ENCODE measurements at regions not wholly inside any gene's neighbourhood (a gene's known extent, or its start where the extent isn't known, plus 50 kb on each side); places are given as distances from the start of the nearest gene placed in this dataset.
"Not testable (repeated sequence)": the region's sequence is repeated elsewhere in the genome, so short reads cannot be mapped to it uniquely, and the experiment has no call there.

DNA sequence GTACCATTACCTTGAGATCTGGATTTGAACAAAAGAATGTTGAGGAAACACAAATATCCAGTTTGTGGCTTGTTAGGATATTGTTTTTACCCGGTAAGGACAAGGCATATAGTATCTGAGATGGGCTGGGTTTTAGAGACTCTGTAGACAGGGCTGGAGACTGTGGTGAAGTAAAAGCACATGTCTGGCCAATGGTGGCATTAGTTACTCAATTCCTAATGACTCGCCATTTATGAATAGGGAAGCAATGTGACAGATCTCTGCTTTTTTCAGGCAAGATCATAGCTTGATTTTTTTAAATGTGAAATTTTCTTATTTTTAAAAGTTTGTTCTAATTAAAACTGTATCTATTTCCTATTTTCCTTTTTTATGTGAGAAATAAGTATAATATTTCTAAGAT lies 371.1 kb upstream of the SPRY2 start:
- H3K9me3 ChIP-seq (ENCODE audit: control insufficient read depth in 2 of 2, low read length in 2 of 2): no peaks in the 10 kb centered on the region
- no peak overlapping the region for H3K4me3 ChIP-seq (ENCODE audit: low read length in 2 of 2)
- no peak overlapping the region for H3K9ac ChIP-seq (ENCODE audit: low read depth in 1 of 2, low read length in 2 of 2)
- H3K4me1 ChIP-seq (ENCODE audit: control insufficient read depth in 2 of 2, insufficient read depth in 2 of 2, low read length in 2 of 2): no peaks in the 10 kb centered on the region
- no peak overlapping the region for H3K27ac ChIP-seq (ENCODE audit: low read depth in 2 of 2, low read length in 2 of 2)
- no peaks in the 10 kb centered on the region for H3K27me3 ChIP-seq (ENCODE audit: control insufficient read depth in 2 of 2, insufficient read depth in 2 of 2, low read length in 2 of 2)
- no peaks in the 10 kb centered on the region for H3K36me3 ChIP-seq (ENCODE audit: control insufficient read depth in 2 of 2, insufficient read depth in 2 of 2, low read length in 2 of 2)

- Histone ChIP-seq H3K27ac (ENCODE audit: low read depth in 2 of 2, low read length in 2 of 2) (no peak overlapping the region), H3K36me3 (ENCODE audit: control insufficient read depth in 2 of 2, insufficient read depth in 2 of 2, low read length in 2 of 2) (no peaks in the 10 kb centered on the region), H3K4me3 (ENCODE audit: low read length in 2 of 2) (no peak overlapping the region), H3K27me3 (ENCODE audit: control insufficient read depth in 2 of 2, insufficient read depth in 2 of 2, low read length in 2 of 2) (no peaks in the 10 kb centered on the region), H3K9ac (ENCODE audit: low read depth in 1 of 2, low read length in 2 of 2) (no peak overlapping the region), H3K9me3 (ENCODE audit: control insufficient read depth in 2 of 2, low read length in 2 of 2) (no peaks in the 10 kb centered on the region), H3K4me1 (ENCODE audit: control insufficient read depth in 2 of 2, insufficient read depth in 2 of 2, low read length in 2 of 2) (no peaks in the 10 kb centered on the region)
These were observed 367.9 kb upstream of the SPRY2 start for GRCh38 chr13:80708791-80709190.

- Histone ChIP-seq H3K36me3 (ENCODE audit: control insufficient read depth in 2 of 2, insufficient read depth in 2 of 2, low read length in 2 of 2) (no peaks in the 10 kb centered on the region), H3K4me1 (ENCODE audit: control insufficient read depth in 2 of 2, insufficient read depth in 2 of 2, low read length in 2 of 2) (no peaks in the 10 kb centered on the region), H3K9ac (ENCODE audit: low read depth in 1 of 2, low read length in 2 of 2) (no peak overlapping the region), H3K4me3 (ENCODE audit: low read length in 2 of 2) (no peak overlapping the region), H3K27me3 (ENCODE audit: control insufficient read depth in 2 of 2, insufficient read depth in 2 of 2, low read length in 2 of 2) (no peaks in the 10 kb centered on the region), H3K27ac (ENCODE audit: low read depth in 2 of 2, low read length in 2 of 2) (no peak overlapping the region), H3K9me3 (ENCODE audit: control insufficient read depth in 2 of 2, low read length in 2 of 2) (no peaks in the 10 kb centered on the region)
These were observed 366.4 kb upstream of the SPRY2 start for GRCh38 chr13:80707000-80707983.

- Histone ChIP-seq H3K9me3 (ENCODE audit: control insufficient read depth in 2 of 2, low read length in 2 of 2) (no peaks in the 10 kb centered on the region), H3K4me1 (ENCODE audit: control insufficient read depth in 2 of 2, insufficient read depth in 2 of 2, low read length in 2 of 2) (no peaks in the 10 kb centered on the region), H3K27ac (ENCODE audit: low read depth in 2 of 2, low read length in 2 of 2) (no peak overlapping the region), H3K9ac (ENCODE audit: low read depth in 1 of 2, low read length in 2 of 2) (no peak overlapping the region), H3K27me3 (ENCODE audit: control insufficient read depth in 2 of 2, insufficient read depth in 2 of 2, low read length in 2 of 2) (no peaks in the 10 kb centered on the region), H3K36me3 (ENCODE audit: control insufficient read depth in 2 of 2, insufficient read depth in 2 of 2, low read length in 2 of 2) (no peaks in the 10 kb centered on the region), H3K4me3 (ENCODE audit: low read length in 2 of 2) (no peak overlapping the region)
These were observed 365.2 kb upstream of the SPRY2 start for GRCh38 chr13:80706164-80706471.

GRCh38 chr13:80705371-80706163 lies 364.6 kb upstream of the SPRY2 start:
- Histone ChIP-seq H3K36me3 (ENCODE audit: control insufficient read depth in 2 of 2, insufficient read depth in 2 of 2, low read length in 2 of 2) (no peaks in the 10 kb centered on the region), H3K9ac (ENCODE audit: low read depth in 1 of 2, low read length in 2 of 2) (no peak overlapping the region), H3K4me3 (ENCODE audit: low read length in 2 of 2) (no peak overlapping the region), H3K27ac (ENCODE audit: low read depth in 2 of 2, low read length in 2 of 2) (no peak overlapping the region), H3K4me1 (ENCODE audit: control insufficient read depth in 2 of 2, insufficient read depth in 2 of 2, low read length in 2 of 2) (no peaks in the 10 kb centered on the region), H3K27me3 (ENCODE audit: control insufficient read depth in 2 of 2, insufficient read depth in 2 of 2, low read length in 2 of 2) (no peaks in the 10 kb centered on the region), H3K9me3 (ENCODE audit: control insufficient read depth in 2 of 2, low read length in 2 of 2) (no peaks in the 10 kb centered on the region)

- H3K4me3 ChIP-seq (ENCODE audit: low read length in 2 of 2): no peak overlapping the region
- H3K27me3 ChIP-seq (ENCODE audit: control insufficient read depth in 2 of 2, insufficient read depth in 2 of 2, low read length in 2 of 2): no peaks in the 10 kb centered on the region
- no peaks in the 10 kb centered on the region for H3K36me3 ChIP-seq (ENCODE audit: control insufficient read depth in 2 of 2, insufficient read depth in 2 of 2, low read length in 2 of 2)
- H3K9ac ChIP-seq (ENCODE audit: low read depth in 1 of 2, low read length in 2 of 2): no peak overlapping the region
- no peaks in the 10 kb centered on the region for H3K9me3 ChIP-seq (ENCODE audit: control insufficient read depth in 2 of 2, low read length in 2 of 2)
- no peaks in the 10 kb centered on the region for H3K4me1 ChIP-seq (ENCODE audit: control insufficient read depth in 2 of 2, insufficient read depth in 2 of 2, low read length in 2 of 2)
- H3K27ac ChIP-seq (ENCODE audit: low read depth in 2 of 2, low read length in 2 of 2): no peak overlapping the region
These were observed 363.4 kb upstream of the SPRY2 start for GRCh38 chr13:80704369-80704768.

- Histone ChIP-seq H3K27me3 (ENCODE audit: control insufficient read depth in 2 of 2, insufficient read depth in 2 of 2, low read length in 2 of 2) (no peaks in the 10 kb centered on the region), H3K4me3 (ENCODE audit: low read length in 2 of 2) (no peak overlapping the region), H3K27ac (ENCODE audit: low read depth in 2 of 2, low read length in 2 of 2) (no peak overlapping the region), H3K9ac (ENCODE audit: low read depth in 1 of 2, low read length in 2 of 2) (no peak overlapping the region), H3K4me1 (ENCODE audit: control insufficient read depth in 2 of 2, insufficient read depth in 2 of 2, low read length in 2 of 2) (no peaks in the 10 kb centered on the region), H3K9me3 (ENCODE audit: control insufficient read depth in 2 of 2, low read length in 2 of 2) (no peaks in the 10 kb centered on the region), H3K36me3 (ENCODE audit: control insufficient read depth in 2 of 2, insufficient read depth in 2 of 2, low read length in 2 of 2) (no peaks in the 10 kb centered on the region)
These were observed 354.9 kb upstream of the SPRY2 start for GRCh38 chr13:80695841-80696240.

- not testable (repeated sequence) for H3K27me3 ChIP-seq (ENCODE audit: control insufficient read depth in 2 of 2, insufficient read depth in 2 of 2, low read length in 2 of 2); H3K4me1 ChIP-seq (ENCODE audit: control insufficient read depth in 2 of 2, insufficient read depth in 2 of 2, low read length in 2 of 2); H3K36me3 ChIP-seq (ENCODE audit: control insufficient read depth in 2 of 2, insufficient read depth in 2 of 2, low read length in 2 of 2)
These were observed 350.9 kb upstream of the SPRY2 start for GRCh38 chr13:80691814-80692213.

GRCh38 chr13:80690208-80690607 lies 349.3 kb upstream of the SPRY2 start:
- H3K36me3 ChIP-seq (ENCODE audit: control insufficient read depth in 2 of 2, insufficient read depth in 2 of 2, low read length in 2 of 2): no peaks in the 10 kb centered on the region
- no peaks in the 10 kb centered on the region for H3K4me1 ChIP-seq (ENCODE audit: control insufficient read depth in 2 of 2, insufficient read depth in 2 of 2, low read length in 2 of 2)
- H3K27ac ChIP-seq (ENCODE audit: low read depth in 2 of 2, low read length in 2 of 2): no peak overlapping the region
- no peak overlapping the region for H3K9ac ChIP-seq (ENCODE audit: low read depth in 1 of 2, low read length in 2 of 2)
- no peaks in the 10 kb centered on the region for H3K27me3 ChIP-seq (ENCODE audit: control insufficient read depth in 2 of 2, insufficient read depth in 2 of 2, low read length in 2 of 2)
- H3K4me3 ChIP-seq (ENCODE audit: low read length in 2 of 2): no peak overlapping the region
- no peaks in the 10 kb centered on the region for H3K9me3 ChIP-seq (ENCODE audit: control insufficient read depth in 2 of 2, low read length in 2 of 2)

More at GRCh38 chr13:80691814-80692213, 350.9 kb upstream of the SPRY2 start:
- H3K27ac ChIP-seq (ENCODE audit: low read depth in 2 of 2, low read length in 2 of 2); H3K9me3 ChIP-seq (ENCODE audit: control insufficient read depth in 2 of 2, low read length in 2 of 2); H3K9ac ChIP-seq (ENCODE audit: low read depth in 1 of 2, low read length in 2 of 2); H3K4me3 ChIP-seq (ENCODE audit: low read length in 2 of 2): not testable (repeated sequence)

GRCh38 chr13:80688593-80688992 lies 347.7 kb upstream of the SPRY2 start:
- Histone ChIP-seq H3K4me1 (ENCODE audit: control insufficient read depth in 2 of 2, insufficient read depth in 2 of 2, low read length in 2 of 2) (no peaks in the 10 kb centered on the region), H3K4me3 (ENCODE audit: low read length in 2 of 2) (no peak overlapping the region), H3K36me3 (ENCODE audit: control insufficient read depth in 2 of 2, insufficient read depth in 2 of 2, low read length in 2 of 2) (no peaks in the 10 kb centered on the region), H3K27ac (ENCODE audit: low read depth in 2 of 2, low read length in 2 of 2) (no peak overlapping the region), H3K27me3 (ENCODE audit: control insufficient read depth in 2 of 2, insufficient read depth in 2 of 2, low read length in 2 of 2) (no peaks in the 10 kb centered on the region), H3K9ac (ENCODE audit: low read depth in 1 of 2, low read length in 2 of 2) (no peak overlapping the region), H3K9me3 (ENCODE audit: control insufficient read depth in 2 of 2, low read length in 2 of 2) (no peaks in the 10 kb centered on the region)

Measured in mucosa of rectum (tissue), 2 donors.